ENCODE measurements at regions not wholly inside any gene's neighbourhood (a gene's known extent, or its start where the extent isn't known, plus 50 kb on each side); places are given as distances from the start of the nearest gene placed in this dataset.

DNA sequence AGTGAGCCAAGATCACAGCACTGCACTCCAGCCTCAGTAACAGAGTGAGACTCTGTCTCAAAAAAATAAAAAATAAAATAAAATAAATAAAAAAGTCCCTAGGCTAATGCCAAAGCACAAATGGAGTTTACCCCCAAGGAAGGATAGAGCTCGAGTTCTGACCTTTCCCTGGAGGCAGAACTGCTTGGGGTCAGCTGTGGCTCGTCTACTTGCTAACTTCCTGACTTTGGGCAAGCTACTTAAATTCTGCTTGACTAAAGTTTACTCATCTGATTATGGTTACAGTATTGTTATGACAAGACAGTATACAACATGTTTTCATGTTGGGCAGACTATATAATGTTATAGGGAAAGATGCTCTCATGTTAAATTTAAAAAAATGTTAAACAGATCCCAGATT, 359.2 kb downstream of the DNAH5 start:
- Histone ChIP-seq H3K9me2 (ENCODE audit: insufficient read depth) (no peaks in the 10 kb centered on the region), H3K36me3 (ENCODE audit: control insufficient read depth in 1 of 2, insufficient read depth in 2 of 2, low read length in 2 of 2) (no peaks in the 10 kb centered on the region), H3K27ac (ENCODE audit: low read depth, low read length) (no peak overlapping the region), H3K4me3 (replicated peaks in 1 of 2; ENCODE audit: low read depth in 1 of 2, low read length in 2 of 2) (no peak overlapping the region), H4K20me1 (ENCODE audit: insufficient read depth) (no peaks in the 10 kb centered on the region), H3K4me2 (ENCODE audit: low read length) (no peak overlapping the region), H3K9ac (ENCODE audit: low read length) (no peak overlapping the region), H3K4me1 (ENCODE audit: control insufficient read depth in 1 of 2, insufficient read depth in 2 of 2, low read length in 2 of 2) (no peaks in the 10 kb centered on the region), H2AFZ (ENCODE audit: low read depth, low read length, poor library complexity, severe bottlenecking) (no peak overlapping the region), H3K79me2 (ENCODE audit: insufficient read depth, low read length) (no peaks in the 10 kb centered on the region), H3K9me3 (ENCODE audit: control insufficient read depth in 1 of 2, insufficient read depth in 1 of 2, low read depth in 1 of 2, low read length in 2 of 2) (peaks cover 0 to 15% of the 10 kb centered on the region in 2 experiments; a peak in 2 of 4 replicates), H3K27me3 (ENCODE audit: insufficient read depth, low read length) (no peaks in the 10 kb centered on the region)
- BruUV-seq (replicated peaks), result no TSS peak
- POLR2A ChIA-PET, result no interaction called here
- CTCF ChIA-PET, result no interaction called here
- DNase-seq (ENCODE audit: low read depth, low spot score), result no peak
- TF ChIP-seq, protein P1, sequence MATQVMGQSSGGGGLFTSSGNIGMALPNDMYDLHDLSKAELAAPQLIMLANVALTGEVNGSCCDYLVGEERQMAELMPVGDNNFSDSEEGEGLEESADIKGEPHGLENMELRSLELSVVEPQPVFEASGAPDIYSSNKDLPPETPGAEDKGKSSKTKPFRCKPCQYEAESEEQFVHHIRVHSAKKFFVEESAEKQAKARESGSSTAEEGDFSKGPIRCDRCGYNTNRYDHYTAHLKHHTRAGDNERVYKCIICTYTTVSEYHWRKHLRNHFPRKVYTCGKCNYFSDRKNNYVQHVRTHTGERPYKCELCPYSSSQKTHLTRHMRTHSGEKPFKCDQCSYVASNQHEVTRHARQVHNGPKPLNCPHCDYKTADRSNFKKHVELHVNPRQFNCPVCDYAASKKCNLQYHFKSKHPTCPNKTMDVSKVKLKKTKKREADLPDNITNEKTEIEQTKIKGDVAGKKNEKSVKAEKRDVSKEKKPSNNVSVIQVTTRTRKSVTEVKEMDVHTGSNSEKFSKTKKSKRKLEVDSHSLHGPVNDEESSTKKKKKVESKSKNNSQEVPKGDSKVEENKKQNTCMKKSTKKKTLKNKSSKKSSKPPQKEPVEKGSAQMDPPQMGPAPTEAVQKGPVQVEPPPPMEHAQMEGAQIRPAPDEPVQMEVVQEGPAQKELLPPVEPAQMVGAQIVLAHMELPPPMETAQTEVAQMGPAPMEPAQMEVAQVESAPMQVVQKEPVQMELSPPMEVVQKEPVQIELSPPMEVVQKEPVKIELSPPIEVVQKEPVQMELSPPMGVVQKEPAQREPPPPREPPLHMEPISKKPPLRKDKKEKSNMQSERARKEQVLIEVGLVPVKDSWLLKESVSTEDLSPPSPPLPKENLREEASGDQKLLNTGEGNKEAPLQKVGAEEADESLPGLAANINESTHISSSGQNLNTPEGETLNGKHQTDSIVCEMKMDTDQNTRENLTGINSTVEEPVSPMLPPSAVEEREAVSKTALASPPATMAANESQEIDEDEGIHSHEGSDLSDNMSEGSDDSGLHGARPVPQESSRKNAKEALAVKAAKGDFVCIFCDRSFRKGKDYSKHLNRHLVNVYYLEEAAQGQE (IDR thresholded peaks at IDR 0.05; ENCODE audit: low read depth), result no peak
- TF ChIP-seq POLR2AphosphoS5 (IDR thresholded peaks at IDR 0.05; ENCODE audit: low read depth, low read length), result no peak
- TF ChIP-seq TCF7L2 (IDR thresholded peaks at IDR 0.05; ENCODE audit: borderline replicate concordance, extremely low read depth, insufficient read depth, insufficient read length), result no peak
- no peak for TF ChIP-seq SIN3A (IDR thresholded peaks at IDR 0.05; ENCODE audit: low read depth)
- TF ChIP-seq ZNF274 (IDR thresholded peaks at IDR 0.05; ENCODE audit: low read depth, low read length), result no peak
- TF ChIP-seq SP1 (IDR thresholded peaks at IDR 0.05; ENCODE audit: low read depth), result no peak
- no peak for TF ChIP-seq JUND (IDR thresholded peaks at IDR 0.05)
- no peak for TF ChIP-seq FOSL1 (IDR thresholded peaks at IDR 0.05; ENCODE audit: low read depth)
- TF ChIP-seq EZH2 (IDR thresholded peaks at IDR 0.05), result no peak
- TF ChIP-seq, protein P2, sequence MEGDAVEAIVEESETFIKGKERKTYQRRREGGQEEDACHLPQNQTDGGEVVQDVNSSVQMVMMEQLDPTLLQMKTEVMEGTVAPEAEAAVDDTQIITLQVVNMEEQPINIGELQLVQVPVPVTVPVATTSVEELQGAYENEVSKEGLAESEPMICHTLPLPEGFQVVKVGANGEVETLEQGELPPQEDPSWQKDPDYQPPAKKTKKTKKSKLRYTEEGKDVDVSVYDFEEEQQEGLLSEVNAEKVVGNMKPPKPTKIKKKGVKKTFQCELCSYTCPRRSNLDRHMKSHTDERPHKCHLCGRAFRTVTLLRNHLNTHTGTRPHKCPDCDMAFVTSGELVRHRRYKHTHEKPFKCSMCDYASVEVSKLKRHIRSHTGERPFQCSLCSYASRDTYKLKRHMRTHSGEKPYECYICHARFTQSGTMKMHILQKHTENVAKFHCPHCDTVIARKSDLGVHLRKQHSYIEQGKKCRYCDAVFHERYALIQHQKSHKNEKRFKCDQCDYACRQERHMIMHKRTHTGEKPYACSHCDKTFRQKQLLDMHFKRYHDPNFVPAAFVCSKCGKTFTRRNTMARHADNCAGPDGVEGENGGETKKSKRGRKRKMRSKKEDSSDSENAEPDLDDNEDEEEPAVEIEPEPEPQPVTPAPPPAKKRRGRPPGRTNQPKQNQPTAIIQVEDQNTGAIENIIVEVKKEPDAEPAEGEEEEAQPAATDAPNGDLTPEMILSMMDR (IDR thresholded peaks at IDR 0.05 in 2 of 3, conservative IDR thresholded peaks at IDR 0.05 in 1 of 3; ENCODE audit: borderline replicate concordance in 1 of 3, insufficient read depth in 1 of 3, low read depth in 2 of 3, low read length in 2 of 3), result no peak
- TF ChIP-seq POLR2A (IDR thresholded peaks at IDR 0.05; ENCODE audit: borderline replicate concordance, extremely low read depth, insufficient read depth, insufficient read length), result no peak
- intact Hi-C loops (cut with micrococcal nuclease), result no loop called here
- no peak for ATAC-seq
- RAD21 ChIA-PET (ENCODE audit: low non-redundant PET in 1 of 2, low total read pairs in 2 of 2, uncharacterized antibody in 2 of 2, unreplicated experiment in 2 of 2), result no interaction called here

Data from HCT116 (cell line).